ENCODE measurements at regions not wholly inside any gene's neighbourhood (a gene's known extent, or its start where the extent isn't known, plus 50 kb on each side); places are given as distances from the start of the nearest gene placed in this dataset.

DNA sequence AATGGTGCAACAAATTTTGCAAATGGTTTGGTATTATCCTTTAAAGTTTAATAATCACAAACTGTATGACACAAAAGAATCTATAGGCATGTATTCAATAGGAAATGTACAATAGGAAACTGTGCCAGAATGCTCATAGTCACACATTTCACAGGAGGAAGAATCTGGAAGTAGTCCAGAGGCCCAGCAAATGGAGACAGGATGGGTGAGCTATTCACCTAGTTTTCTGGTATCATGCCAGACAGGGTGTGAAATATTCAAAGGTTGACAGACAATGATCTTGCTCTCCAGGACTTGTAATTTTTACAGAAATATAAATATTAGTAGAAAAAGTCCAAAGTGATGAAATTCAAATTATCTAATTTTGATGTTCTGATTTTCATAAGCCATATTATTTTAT, 520.1 kb upstream of the IMPG1 start:
- POLR2A ChIA-PET = no interaction called here
- no peak for ATAC-seq (ENCODE audit: poor library complexity)
- H3K4me3 Mint-ChIP-seq = no peak overlapping the region
- peaks cover 7% of the 10 kb centered on the region for H3K9me3 Mint-ChIP-seq
- no peak overlapping the region for H3K4me3 ChIP-seq (ENCODE audit: low read length)
- no peaks in the 10 kb centered on the region for H3K4me1 ChIP-seq (ENCODE audit: insufficient read depth, low read length)
- CTCF ChIA-PET = no interaction called here
- DNase-seq = no peak
- no peaks in the 10 kb centered on the region for H3K36me3 Mint-ChIP-seq (ENCODE audit: low read depth)
- intact Hi-C loops (cut with DNase I, micrococcal nuclease) = no loop called here
- TF ChIP-seq, protein P1, sequence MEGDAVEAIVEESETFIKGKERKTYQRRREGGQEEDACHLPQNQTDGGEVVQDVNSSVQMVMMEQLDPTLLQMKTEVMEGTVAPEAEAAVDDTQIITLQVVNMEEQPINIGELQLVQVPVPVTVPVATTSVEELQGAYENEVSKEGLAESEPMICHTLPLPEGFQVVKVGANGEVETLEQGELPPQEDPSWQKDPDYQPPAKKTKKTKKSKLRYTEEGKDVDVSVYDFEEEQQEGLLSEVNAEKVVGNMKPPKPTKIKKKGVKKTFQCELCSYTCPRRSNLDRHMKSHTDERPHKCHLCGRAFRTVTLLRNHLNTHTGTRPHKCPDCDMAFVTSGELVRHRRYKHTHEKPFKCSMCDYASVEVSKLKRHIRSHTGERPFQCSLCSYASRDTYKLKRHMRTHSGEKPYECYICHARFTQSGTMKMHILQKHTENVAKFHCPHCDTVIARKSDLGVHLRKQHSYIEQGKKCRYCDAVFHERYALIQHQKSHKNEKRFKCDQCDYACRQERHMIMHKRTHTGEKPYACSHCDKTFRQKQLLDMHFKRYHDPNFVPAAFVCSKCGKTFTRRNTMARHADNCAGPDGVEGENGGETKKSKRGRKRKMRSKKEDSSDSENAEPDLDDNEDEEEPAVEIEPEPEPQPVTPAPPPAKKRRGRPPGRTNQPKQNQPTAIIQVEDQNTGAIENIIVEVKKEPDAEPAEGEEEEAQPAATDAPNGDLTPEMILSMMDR (IDR thresholded peaks at IDR 0.05) = no peak
- no peaks in the 10 kb centered on the region for H3K4me1 Mint-ChIP-seq (ENCODE audit: low read depth)
- H3K9me3 ChIP-seq (ENCODE audit: control insufficient read depth in 1 of 2, insufficient read depth in 1 of 2, low read length in 2 of 2) = peaks cover 0 to 6% of the 10 kb centered on the region in 2 experiments
- H3K27ac ChIP-seq (ENCODE audit: low read depth in 1 of 2, low read length in 2 of 2) = no peak overlapping the region
- no peaks in the 10 kb centered on the region for H3K27me3 ChIP-seq (ENCODE audit: control insufficient read depth in 1 of 2, insufficient read depth in 2 of 2, low read length in 2 of 2)
- no peaks in the 10 kb centered on the region for H3K27me3 Mint-ChIP-seq
- H3K27ac Mint-ChIP-seq = no peak overlapping the region
- no peaks in the 10 kb centered on the region for H3K36me3 ChIP-seq (ENCODE audit: insufficient read depth, low read length)

DNA sequence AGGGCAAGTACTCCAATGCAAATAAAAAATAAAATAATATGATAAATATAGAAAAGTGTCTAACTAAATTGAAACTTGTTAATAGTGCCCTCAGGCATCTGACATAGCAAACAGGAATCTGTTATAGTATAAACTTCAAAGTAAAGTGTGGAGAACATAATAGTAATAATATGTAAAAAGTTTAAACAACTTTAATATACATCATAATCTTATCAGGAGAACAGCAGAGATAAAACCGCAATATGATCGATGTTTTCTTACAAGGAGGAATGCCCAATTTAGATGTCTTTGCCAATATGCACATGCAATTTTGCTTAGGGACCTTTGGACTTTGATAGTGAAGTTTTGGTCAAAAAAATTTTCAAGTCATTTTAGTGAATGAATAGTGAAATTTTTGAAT, 514.8 kb upstream of the IMPG1 start:
- TF ChIP-seq, protein P1 (IDR thresholded peaks at IDR 0.05) = no peak
- H3K36me3 ChIP-seq (ENCODE audit: insufficient read depth, low read length) = no peaks in the 10 kb centered on the region
- no peaks in the 10 kb centered on the region for H3K27me3 Mint-ChIP-seq
- intact Hi-C loops (cut with DNase I, micrococcal nuclease) = no loop called here
- ChIA-PET CTCF (no interaction called here), POLR2A (no interaction called here)
- H3K9me3 ChIP-seq (ENCODE audit: control insufficient read depth in 1 of 2, insufficient read depth in 1 of 2, low read length in 2 of 2) = no peaks in the 10 kb centered on the region
- no peak overlapping the region for H3K27ac ChIP-seq (ENCODE audit: low read depth in 1 of 2, low read length in 2 of 2)
- no peaks in the 10 kb centered on the region for H3K36me3 Mint-ChIP-seq (ENCODE audit: low read depth)
- ATAC-seq (ENCODE audit: poor library complexity) (no peak), DNase-seq (no peak)
- H3K4me3 ChIP-seq (ENCODE audit: low read length) = no peak overlapping the region
- no peaks in the 10 kb centered on the region for H3K4me1 ChIP-seq (ENCODE audit: insufficient read depth, low read length)
- no peak overlapping the region for H3K4me3 Mint-ChIP-seq
- H3K27ac Mint-ChIP-seq = no peak overlapping the region
- H3K4me1 Mint-ChIP-seq (ENCODE audit: low read depth) = no peaks in the 10 kb centered on the region
- no peaks in the 10 kb centered on the region for H3K27me3 ChIP-seq (ENCODE audit: control insufficient read depth in 1 of 2, insufficient read depth in 2 of 2, low read length in 2 of 2)
- H3K9me3 Mint-ChIP-seq = peaks cover 8% of the 10 kb centered on the region

DNA sequence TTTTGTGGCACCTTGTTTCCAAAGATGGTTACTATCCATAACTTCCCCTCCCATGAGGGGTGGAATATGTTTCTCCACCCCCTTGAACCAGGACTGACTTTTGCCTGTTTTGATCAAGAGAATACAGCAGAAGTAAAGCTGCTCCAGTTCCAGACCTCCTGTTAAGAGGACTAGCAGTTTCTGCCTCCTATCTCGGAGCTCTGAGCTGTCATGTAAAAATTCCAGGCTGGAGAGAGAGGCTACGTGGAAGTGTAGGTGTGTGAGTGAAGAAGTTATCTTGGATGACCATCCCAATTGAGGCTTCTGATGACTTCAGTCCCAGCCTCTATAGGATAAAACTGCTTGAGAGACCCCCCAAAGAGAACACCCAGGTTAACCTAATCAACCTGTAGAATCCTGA, 511.7 kb upstream of the IMPG1 start:
- no peak for ATAC-seq (ENCODE audit: poor library complexity)

More for the DNA sequence above, 511.7 kb upstream of the IMPG1 start:
- DNase-seq = no peak
- intact Hi-C loops (cut with DNase I, micrococcal nuclease) = no loop called here
- no peaks in the 10 kb centered on the region for H3K27me3 ChIP-seq (ENCODE audit: control insufficient read depth in 1 of 2, insufficient read depth in 2 of 2, low read length in 2 of 2)
- Mint-ChIP-seq H3K4me3 (no peak overlapping the region), H3K9me3 (peaks cover 6% of the 10 kb centered on the region), H3K4me1 (ENCODE audit: low read depth) (no peaks in the 10 kb centered on the region), H3K27ac (no peak overlapping the region), H3K36me3 (ENCODE audit: low read depth) (no peaks in the 10 kb centered on the region), H3K27me3 (no peaks in the 10 kb centered on the region)
- TF ChIP-seq, protein P1 (IDR thresholded peaks at IDR 0.05) = no peak
- H3K27ac ChIP-seq (ENCODE audit: low read depth in 1 of 2, low read length in 2 of 2) = no peak overlapping the region
- H3K36me3 ChIP-seq (ENCODE audit: insufficient read depth, low read length) = no peaks in the 10 kb centered on the region
- ChIA-PET CTCF (no interaction called here), POLR2A (no interaction called here)
- H3K4me3 ChIP-seq (ENCODE audit: low read length) = no peak overlapping the region
- H3K4me1 ChIP-seq (ENCODE audit: insufficient read depth, low read length) = no peaks in the 10 kb centered on the region
- no peaks in the 10 kb centered on the region for H3K9me3 ChIP-seq (ENCODE audit: control insufficient read depth in 1 of 2, insufficient read depth in 1 of 2, low read length in 2 of 2)

Data from CD4-positive, alpha-beta T cell (primary cell).